SK-N-SH (cell line): ENCODE measurements at regions not wholly inside any gene's neighbourhood (a gene's known extent, or its start where the extent isn't known, plus 50 kb on each side); places are given as distances from the start of the nearest gene placed in this dataset.

Experiments used
- CTCF ChIP-seq: fragments of 200-600 bp; sonication (generic); IDR thresholded peaks from 2 replicates; pipeline ENCODE4 v1.6.1; 2017; ENCODE audit warnings: antibody characterized with exemption, mild to moderate bottlenecking, moderate library complexity
- RCOR1 ChIP-seq: fragments of 150-350 bp; IDR thresholded peaks from 2 replicates; pipeline ENCODE4 v1.6.1; 2017; ENCODE audit warnings: antibody characterized with exemption, low read length
- TAF1 ChIP-seq: IDR thresholded peaks from 2 replicates; pipeline ENCODE4 v1.6.1; 2012; ENCODE audit warnings: low read depth, mild to moderate bottlenecking, low read length, moderate library complexity, borderline replicate concordance
- YY1 ChIP-seq: IDR thresholded peaks from 2 replicates; pipeline ENCODE4 v1.4.0; 2012; ENCODE audit warnings: low read depth, mild to moderate bottlenecking

- TF ChIP-seq YY1 (no peak), CTCF (no peak), RCOR1 (no peak), TAF1 (no peak)
These were observed 297.0 kb upstream of the PUDP start for GRCh38 chrX:7444967-7445366.
